ENCODE measurements at regions not wholly inside any gene's neighbourhood (a gene's known extent, or its start where the extent isn't known, plus 50 kb on each side); places are given as distances from the start of the nearest gene placed in this dataset.
A peak's percentile ranks its signal among the peaks of the same experiment; 100 is the strongest.

DNA sequence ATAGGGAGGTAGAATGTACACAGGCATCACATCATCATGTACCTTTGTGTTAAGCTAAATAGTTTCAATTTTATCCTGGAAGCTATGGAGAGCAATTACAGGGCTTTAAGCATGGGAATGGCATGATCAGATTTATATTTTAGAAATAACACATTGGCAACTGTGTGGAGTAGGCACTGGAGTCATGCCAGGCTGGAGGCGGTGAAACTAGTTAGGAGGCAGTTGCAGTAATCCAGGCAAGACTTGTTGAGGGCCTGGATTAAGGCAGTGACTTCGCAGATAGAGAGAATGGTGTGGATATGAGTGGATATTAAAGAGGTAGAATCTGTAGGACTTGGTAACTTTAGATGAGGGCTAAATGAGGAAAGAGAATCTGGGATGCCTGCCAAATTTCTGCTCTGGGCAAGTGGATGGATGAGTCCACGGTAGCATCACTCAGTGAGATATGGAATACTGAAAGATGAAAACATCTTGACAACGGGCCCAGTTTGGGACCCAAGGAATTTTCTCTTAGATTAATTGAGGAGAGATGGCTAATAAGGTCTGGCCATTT, 506.2 kb downstream of the FGF9 start:
- no peak for DNase-seq (ENCODE audit: low spot score)

DNA sequence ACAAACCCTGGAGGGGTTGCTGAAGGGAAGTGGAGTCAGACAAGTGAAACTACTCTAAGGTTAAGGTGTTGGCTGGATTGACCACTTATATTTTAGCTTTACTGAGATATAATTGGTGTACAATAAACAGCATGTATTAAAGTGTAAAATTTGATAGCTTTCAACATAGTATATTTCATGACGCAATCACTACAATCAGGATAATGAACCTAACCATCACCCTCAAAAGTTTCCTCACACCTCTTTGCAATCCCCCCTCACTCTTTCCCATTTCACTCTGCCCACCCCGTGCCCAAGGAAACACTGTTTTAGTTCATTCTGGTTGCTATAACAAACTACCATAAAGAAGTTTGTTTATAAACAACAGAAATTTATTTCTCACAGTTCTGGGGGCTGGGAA, 508.0 kb downstream of the FGF9 start:
- DNase-seq (ENCODE audit: low spot score), result no peak

DNA sequence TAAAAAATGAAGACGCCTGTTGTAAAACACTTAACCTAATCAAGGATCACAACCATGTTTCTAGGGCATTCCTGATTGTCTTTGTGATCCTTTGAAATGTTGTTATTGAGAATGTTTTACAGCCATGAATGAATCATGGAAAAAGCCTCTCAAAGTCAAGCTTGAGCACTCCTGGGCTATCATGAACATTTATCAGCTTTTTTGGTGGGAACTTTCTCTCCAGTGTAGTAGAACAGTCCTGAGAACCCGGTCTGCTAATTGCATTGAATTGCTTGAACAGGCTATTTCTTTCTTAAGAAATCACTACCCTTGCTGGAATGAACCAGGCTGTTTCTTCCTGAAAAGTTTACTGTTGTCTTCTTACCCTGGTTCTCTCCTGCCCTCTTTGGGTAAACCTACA, 516.5 kb downstream of the FGF9 start:
- no peak for DNase-seq (ENCODE audit: low spot score)

DNA sequence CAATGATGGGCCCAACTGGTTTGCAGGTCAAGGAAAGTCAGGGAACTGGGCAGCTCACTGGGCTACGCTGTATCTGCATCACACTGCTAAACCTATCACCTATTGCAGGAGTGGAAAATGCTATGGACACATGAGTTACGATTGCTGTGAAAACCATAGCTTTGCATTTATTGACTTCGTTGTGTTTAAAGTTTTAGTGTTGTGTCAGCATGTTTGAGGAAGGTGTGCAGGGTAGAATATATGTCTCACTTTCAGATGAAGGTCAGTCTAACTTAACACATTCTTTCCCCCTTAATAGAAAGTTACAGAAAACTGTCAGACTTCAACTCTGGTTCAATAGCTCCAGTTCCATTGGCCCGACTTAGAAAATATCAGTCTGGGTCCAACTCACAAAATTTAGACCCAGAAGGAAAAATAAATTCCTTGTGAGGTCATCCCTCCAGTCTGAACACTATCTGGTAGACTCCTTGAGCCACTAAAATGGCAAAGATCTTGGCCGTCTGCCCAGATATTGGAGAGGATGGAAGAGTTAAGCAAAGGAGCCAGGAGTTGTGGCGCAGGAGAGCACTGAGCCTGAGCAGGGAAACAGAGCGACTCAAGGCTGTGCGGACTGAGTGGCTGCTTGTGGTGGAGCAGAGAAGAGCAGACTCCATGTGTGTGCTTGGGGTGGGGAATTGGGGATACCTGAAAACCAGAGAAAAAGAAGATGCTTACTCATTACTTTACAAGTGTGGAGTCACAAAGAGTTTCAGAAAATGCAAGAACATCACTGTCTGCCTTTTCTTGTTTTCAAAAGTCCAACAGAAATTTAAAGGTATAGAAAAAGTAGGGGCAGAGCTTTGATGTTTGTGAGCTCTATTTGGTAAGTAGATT, 518.5 kb downstream of the FGF9 start:
- no peak for DNase-seq (ENCODE audit: low spot score)

DNA sequence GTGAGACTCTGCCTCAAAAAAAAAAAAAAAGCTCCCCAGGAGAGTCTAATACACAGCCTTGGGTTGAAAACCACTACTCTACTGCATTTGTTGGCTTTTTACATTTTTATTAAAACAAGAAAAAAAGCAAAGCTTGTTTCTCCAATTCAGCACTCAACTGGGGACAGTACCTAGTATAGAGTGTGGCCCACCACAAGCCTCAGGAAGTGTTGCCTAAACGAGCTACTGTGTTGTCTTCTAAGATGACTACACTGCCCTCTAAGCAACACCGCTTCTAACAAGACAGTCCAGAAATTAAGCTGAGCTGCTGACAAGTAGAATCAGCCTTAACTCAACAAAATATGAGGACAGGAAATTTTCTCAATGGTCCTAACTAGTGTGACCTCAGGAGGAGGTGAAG, 522.2 kb downstream of the FGF9 start:
- DNase-seq (ENCODE audit: low spot score), result no peak

DNA sequence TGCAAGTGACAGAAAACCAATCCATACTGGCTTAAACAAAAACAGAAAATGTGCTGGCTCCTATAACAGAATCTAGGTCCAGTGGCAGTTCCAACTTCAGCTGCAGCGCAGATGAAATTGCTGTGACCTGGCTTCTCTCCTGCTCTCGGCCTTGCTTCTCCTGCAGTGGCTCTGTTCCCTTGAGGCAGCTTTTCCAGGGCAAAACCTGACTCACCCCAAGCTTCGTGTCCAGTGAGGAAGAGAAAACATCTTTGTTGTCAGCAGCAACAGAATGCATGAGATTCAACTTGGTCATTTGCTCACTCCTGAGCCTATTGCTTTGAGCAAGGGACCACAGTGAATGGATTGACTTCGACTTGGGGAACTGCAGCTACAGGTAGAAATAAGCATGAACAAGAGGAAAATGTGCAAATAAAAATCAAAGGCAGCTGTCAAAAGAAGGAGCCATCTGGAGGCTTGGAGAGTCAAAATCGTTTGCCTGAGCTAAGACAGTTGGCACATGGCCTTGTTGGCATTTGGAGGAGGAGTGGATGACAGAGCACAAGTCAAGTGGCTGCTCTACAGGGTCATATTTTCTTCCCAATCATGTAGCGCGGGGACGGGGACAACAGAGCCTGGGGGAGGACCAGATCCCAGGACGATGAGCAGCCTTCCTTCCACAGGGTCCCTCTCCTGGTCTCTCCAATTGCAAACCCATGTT, 523.4 kb downstream of the FGF9 start:
- DNase-seq (ENCODE audit: low spot score), result no peak

DNA sequence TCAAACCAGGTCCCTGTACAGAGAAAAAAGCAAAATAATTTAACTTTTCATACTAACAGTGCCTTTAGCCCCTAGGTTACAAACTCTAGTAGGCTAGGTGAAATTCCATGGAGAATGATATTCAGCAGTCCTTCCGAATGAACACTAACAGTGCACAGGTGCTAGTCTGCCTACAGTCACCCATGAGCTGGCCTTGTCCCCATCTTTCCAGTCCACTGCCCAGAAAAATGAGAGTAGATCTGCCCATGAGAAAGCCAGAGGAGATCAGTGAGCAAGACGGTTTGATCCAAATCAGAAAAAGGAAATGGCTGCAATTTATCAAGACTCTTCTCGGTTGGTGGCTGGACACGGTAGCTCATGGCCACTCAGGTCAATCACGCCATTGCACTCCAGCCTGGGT, 524.9 kb downstream of the FGF9 start:
- no peak for DNase-seq (ENCODE audit: low spot score)

DNA sequence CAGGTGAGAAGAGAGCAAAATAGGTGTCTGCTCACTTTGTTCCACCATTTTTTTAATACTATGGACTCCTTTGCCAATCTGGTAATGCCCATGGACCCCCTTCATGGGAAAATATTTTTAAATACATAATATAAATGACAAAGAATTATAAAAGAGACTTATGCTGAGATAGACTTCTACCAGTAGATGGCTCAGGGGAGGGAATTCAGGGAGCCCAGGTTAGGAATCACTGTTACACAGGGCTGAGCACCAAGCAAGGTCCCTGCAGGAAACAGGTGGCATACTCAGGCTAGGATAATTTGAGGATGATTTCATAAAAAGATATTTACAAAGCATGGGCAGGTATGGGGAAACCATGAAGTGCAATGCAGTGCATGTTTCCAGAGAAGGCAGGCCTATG, 525.9 kb downstream of the FGF9 start:
- DNase-seq (ENCODE audit: low spot score), result peak; percentile 52

DNA sequence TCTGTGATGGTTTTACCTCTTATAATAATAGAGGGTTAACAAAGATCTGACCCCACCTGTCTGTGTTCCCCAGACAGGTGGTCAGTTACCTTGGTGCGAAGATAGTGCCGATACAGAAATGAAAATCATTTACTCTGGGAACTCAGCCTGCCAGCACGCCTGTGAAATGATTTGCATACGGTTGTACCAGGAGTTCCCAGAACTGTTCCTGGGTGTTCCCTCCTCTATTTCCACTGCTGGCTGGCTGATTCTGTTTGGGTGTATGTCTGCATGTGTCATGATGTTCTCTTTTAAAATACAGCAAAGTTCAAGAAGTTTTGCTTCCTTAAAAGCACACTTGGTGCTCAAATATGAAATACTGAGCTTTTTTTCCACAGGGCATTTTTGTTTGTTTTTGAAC, 527.1 kb downstream of the FGF9 start:
- DNase-seq (ENCODE audit: low spot score), result no peak

DNA sequence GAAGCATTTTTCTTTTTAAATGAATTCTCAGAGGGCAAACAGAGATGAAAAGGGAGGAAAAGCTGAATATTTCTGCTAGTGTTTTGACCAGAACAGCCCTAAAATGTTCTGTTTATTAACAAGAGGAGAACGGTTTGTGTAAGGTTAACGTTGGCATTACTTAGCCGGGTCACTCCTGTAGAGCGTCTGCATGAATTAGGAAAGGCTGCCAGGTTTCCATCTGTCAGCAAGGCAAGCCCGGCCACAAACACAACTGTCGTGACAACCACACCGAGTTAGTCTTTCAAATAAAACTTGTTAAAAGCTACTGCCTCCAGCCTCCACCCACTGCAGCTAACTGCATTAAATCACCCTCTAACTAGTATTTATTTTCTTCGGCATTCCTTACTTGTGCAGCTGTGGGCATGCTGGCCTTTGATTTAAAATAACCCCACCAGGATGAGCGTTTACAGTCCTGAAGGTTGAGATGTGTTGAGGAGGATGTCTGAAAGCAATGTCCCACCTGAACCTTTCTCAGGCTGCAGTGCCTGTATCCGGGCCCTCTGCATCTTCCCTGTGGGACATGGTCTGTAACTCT, 527.9 kb downstream of the FGF9 start:
- DNase-seq (ENCODE audit: low spot score), result no peak

DNA sequence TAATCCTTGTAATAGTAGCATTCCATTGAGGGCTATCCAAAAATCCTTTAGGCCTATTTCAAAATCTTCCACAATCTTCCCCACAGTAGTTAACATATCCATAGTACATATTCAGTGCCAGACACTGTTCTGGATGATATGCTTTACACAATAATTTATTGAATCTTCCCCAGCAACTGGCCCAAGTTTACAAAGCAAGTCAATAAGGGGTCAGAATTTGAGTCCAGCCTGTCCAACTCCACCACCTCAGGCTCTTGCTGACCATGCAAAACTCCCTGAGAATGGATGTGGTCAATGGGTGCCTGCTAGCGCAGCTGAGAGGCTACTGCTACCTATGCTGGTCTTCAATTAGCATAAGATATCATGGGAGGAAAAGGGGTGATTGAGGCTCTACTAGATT, 529.6 kb downstream of the FGF9 start:
- no peak for DNase-seq (ENCODE audit: low spot score)

DNA sequence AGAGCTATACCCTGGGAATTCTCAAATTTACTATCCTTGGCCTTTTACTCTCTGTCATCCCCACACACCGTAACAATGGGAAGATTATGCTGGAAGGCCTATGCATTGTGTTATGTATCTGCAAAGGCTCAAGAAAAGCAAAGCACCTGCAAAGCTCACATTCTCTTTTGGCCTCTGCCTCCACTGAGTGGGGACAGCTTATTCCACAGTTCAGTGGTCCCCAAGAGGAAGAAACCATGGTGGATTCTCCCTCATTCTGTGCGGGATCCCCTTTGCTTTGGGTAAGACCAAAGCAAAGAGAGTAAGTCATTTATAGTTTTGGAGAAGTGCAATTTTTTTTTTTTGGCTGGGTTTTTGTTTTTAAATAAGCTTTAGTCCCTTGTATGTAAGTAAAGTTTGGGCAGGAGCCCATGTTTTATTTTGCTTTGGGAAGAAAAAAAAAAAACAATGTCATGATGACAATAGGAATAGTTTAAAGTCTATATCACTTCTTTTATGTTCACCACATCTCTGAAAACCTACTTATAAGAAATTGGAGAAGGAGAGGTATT, 530.6 kb downstream of the FGF9 start:
- no peak for DNase-seq (ENCODE audit: low spot score)

DNA sequence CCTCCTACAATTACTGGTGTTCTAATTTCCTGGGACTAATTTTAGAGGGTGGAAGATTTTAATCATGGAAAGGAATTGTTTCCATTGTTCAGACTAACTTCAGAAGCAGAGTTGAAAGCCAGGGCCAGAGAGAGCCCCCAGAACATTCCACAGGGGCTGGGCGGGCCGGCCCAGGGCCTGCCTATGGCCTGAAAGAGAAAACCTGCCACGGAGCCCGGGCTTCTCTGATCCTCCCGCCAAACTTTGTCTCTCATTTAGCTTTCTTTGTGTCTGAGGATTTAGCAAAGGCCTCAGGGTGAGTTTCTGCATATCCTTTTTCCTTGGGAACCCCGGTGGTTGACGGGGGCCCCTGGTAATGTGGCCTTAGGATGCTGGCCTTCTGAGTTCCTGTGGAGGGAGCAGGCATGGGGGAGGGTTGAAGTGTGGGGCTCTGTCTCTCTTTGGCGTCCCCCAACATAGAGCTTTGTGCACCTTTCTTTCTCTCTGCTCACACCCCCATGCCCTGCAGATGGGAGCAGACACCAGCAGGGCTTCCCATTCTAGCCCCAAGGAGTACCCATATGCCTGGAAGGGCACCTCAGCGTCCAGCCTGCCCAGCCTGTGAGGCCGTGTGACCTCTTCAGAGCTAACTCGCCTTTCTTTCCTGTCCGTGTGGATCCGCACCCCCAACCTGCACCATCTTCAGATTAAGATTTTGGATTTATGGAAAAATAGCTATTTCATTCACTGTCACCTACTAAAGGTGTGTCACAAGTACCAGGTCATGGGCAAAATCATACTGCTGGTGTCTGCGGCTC, 539.5 kb downstream of the FGF9 start:
- DNase-seq (ENCODE audit: low spot score), result no peak

DNA sequence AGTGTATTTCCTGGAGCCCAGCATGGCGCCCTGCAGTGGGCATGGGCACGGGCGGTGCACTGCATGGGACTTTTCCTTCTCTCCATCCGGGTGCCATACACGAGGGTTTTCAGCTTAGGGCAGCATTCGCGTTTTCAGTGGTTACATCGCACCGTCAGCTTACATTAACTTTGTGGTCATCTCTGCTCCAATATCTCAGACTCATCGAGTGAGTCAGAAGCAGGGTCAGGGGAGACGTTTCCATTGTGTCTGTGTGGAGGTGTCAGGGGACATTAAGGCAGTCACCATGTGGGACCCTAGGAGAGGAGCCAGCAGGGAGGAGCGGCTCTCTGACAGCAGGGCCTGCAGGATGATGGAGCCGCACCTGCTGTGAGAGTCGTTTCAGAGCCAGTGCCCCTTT, 541.0 kb downstream of the FGF9 start:
- no peak for DNase-seq (ENCODE audit: low spot score)

DNA sequence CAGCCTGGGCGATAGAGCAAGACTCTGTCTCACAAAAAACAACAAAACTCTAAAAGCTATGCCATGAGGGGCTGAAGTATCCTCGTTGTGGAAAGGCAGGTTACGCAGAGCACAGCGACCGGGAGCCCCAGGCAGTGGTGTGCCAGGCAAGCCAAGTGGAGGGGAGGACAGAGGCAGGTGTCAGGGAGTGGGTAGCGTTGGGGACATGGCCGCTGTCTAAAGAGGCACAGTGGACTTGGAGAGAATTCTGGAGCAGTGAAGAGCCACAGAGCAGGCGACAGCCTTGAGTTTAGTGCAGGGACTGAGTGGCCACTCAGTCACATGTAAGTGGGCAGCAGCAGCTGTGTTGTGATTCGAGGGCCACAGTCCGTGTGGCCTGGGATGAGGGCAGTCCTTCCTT, 541.7 kb downstream of the FGF9 start:
- DNase-seq (ENCODE audit: low spot score), result no peak

DNA sequence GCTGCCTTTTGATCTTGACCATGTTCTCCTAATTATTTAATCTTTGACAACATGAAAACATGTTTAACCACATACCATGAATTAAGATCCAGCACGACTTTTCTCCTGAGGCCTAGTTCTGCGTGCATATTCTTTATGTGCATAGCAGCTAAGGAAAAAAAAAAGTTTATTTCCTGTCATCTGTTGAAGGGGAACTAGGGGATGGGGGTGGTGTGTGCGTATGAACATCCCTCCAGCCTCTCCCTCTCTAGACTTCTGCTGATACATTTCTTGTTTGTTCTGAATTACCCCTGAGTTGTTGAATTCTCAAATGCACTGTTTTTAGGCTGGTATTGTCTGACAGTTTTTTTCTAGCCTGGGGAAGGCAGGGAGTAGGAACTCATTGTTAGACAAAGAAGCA, 543.3 kb downstream of the FGF9 start:
- DNase-seq (ENCODE audit: low spot score), result no peak

DNA sequence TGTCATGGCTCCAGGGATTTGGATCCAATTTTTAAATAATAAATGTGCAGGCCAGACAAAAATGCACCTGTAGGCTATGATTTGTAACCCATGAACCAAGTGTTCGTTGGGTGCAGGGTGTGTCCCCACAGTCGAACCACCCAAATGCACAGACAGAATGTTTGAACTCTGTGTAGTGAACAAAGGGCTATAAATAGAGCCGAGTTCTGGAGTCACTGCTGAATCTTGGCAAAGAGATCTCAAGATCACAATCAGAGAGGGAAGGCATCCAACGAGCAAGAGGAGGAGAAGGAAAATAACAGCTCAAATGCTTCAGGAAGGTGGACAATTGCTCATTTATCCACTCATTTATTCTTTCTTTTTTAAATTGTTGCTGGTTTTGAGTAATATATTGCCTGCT, 547.9 kb downstream of the FGF9 start:
- no peak for DNase-seq (ENCODE audit: low spot score)

DNA sequence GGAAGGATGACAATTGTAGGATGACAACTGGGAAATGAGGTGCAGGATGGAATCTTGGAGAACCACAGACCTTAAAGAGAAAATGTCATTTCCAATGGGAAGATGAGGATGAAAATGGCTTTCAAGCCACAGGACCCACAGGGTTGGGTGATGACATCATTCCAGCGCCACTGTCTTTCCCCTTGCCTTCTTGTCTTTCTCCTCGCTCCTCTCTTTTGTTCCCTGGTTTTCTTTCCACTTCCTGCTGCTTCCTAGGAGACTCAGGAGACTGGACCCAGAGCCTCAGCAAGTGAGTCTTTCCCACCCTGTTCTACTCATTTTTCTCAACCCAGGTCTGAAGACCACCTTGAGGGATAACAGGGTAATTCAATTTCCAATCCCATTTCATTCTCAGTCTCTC, 548.8 kb downstream of the FGF9 start:
- DNase-seq (ENCODE audit: low spot score), result no peak

DNA sequence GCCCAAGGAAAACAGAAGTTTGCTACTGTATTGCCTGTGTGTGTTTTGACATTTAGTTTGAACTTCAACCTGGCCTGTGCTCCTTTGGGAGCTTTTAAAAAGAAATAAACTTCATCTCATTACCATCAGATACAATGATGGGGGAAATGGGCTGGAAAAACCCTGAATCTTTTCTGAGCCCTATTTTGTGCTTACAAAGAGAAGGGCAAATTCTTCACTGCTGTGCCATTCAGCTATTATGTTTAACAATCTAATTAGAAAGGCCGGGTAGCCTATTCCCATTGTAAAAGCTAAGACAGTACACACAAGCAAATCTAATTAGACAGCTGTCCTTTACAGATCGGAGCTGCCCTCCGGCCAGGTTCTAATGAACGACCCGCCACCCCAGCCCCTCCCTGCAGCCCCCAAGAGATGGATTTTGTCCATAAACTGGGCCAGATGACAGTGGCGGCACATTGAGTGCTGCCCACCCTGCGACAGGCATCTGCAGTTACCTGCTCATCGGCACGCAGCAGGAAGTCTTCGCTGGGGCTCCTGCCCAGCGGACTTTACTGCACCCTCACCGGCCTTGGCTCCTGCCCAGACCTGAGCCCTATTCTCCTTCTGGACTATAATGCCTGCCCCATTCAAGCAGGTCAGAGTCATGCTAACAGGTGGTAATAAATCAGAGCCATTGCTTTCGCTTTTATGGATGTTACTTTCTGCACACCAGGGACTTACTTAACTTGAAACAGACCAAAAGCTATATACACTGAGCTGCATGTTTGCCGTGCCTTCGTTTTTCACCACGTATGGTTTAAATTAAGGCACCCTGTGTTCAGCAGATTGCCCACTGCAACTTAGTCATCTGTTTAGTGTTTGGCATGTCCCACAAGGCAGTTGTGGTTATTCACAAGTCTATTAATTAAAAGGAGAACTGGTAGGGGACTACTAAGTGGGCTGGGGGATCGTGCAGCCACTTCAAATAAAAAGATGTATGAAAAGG, 549.6 kb downstream of the FGF9 start:
- no peak for DNase-seq (ENCODE audit: low spot score)

DNA sequence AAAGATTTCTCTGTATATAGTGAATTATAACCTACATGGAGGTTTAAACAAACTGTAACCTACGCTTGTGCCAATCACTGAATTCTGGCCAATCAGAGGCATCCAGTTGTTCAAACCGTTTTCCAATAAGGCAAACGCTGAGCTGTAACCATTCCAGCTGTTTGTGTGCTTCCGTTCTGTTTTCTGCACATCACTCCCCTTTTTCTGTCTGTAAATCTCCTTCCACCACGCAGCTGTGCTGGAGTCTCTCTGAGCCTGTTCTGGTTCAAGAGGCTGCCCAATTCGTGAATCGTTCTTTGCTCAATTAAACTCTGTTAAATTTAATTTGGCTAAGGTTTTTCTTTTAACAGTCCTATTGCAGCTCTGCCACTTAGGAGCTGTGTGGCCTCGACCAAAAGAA, 552.5 kb downstream of the FGF9 start:
- DNase-seq (ENCODE audit: low spot score), result no peak
